HUES64 (cell line): ENCODE measurements at regions not wholly inside any gene's neighbourhood (a gene's known extent, or its start where the extent isn't known, plus 50 kb on each side); places are given as distances from the start of the nearest gene placed in this dataset.
"Not testable (repeated sequence)": the region's sequence is repeated elsewhere in the genome, so short reads cannot be mapped to it uniquely, and the experiment has no call there.

Source experiments
- H3K27ac ChIP-seq: 2 replicates; pipeline ENCODE4 v1.7.0; 2013; ENCODE audit warnings: low read depth, low read length, inconsistent platforms
- H3K27me3 ChIP-seq: 2 replicates; pipeline ENCODE4 v1.6.1; 2013; ENCODE audit warnings: mild to moderate bottlenecking, low read length; ENCODE audit not compliant: insufficient read depth
- H3K36me3 ChIP-seq: 2 replicates; pipeline ENCODE4 v1.6.1; 2013; ENCODE audit warnings: mild to moderate bottlenecking, low read length; ENCODE audit not compliant: insufficient read depth
- H3K4me1 ChIP-seq: 2 replicates; pipeline ENCODE4 v1.6.1; 2013; ENCODE audit warnings: mild to moderate bottlenecking, low read length, moderate library complexity; ENCODE audit not compliant: insufficient read depth
- H3K4me3 ChIP-seq: 2 replicates; pipeline ENCODE4 v1.5.1; 2013; ENCODE audit warnings: mild to moderate bottlenecking, low read length, moderate library complexity
- H3K9ac ChIP-seq: 2 replicates; pipeline ENCODE4 v1.6.1; 2013; ENCODE audit warnings: mild to moderate bottlenecking, low read depth, low read length
- H3K9me3 ChIP-seq: 2 replicates; pipeline ENCODE4 v1.6.1; 2013; ENCODE audit warnings: low read depth, low read length; ENCODE audit not compliant: insufficient read depth
- WGBS: fragments of 150-250, 120-280 bp; methylation state at CpG from one replicate; pipeline ENCODE4 v1.1.7; 2013; ENCODE audit warnings: missing lambda C conversion rate; 5-methylcytosine and 5-hydroxymethylcytosine counted together

- Histone ChIP-seq H3K9me3 (peaks cover 6% of the 10 kb centered on the region; the same call in 1 of the 2 replicates), H3K36me3 (no peaks in the 10 kb centered on the region), H3K27me3 (no peaks in the 10 kb centered on the region), H3K4me1 (no peaks in the 10 kb centered on the region), H3K4me3 (no peak overlapping the region), H3K9ac (no peak overlapping the region), H3K27ac (no peak overlapping the region)
- 93% methylated on average over 3 of the region's 3 CpGs for WGBS
These were observed 315.5 kb downstream of the PLPP3 start for GRCh38 chr1:56263908-56264307.

- H3K9me3 ChIP-seq, result peaks cover 6% of the 10 kb centered on the region; the same call in 1 of the 2 replicates
- H3K9ac ChIP-seq, result no peak overlapping the region
- H3K4me1 ChIP-seq, result no peaks in the 10 kb centered on the region
- 94% methylated on average over 5 of the region's 5 CpGs for WGBS
- no peaks in the 10 kb centered on the region for H3K27me3 ChIP-seq
- no peaks in the 10 kb centered on the region for H3K36me3 ChIP-seq
- no peak overlapping the region for H3K27ac ChIP-seq
- no peak overlapping the region for H3K4me3 ChIP-seq
These were observed 321.0 kb downstream of the PLPP3 start for GRCh38 chr1:56258371-56258770.

GRCh38 chr1:56257726-56258125 is 321.6 kb downstream of the PLPP3 start:
- Histone ChIP-seq H3K4me1 (no peaks in the 10 kb centered on the region), H3K9me3 (peaks cover 6% of the 10 kb centered on the region; the same call in 1 of the 2 replicates), H3K9ac (no peak overlapping the region), H3K27ac (no peak overlapping the region), H3K4me3 (no peak overlapping the region), H3K27me3 (no peaks in the 10 kb centered on the region), H3K36me3 (no peaks in the 10 kb centered on the region)
- 95% methylated on average over 5 of the region's 5 CpGs for WGBS

- no peaks in the 10 kb centered on the region for H3K36me3 ChIP-seq
- peaks cover 6% of the 10 kb centered on the region; the same call in 1 of the 2 replicates for H3K9me3 ChIP-seq
- H3K27ac ChIP-seq, result no peak overlapping the region
- no peak overlapping the region for H3K4me3 ChIP-seq
- no peaks in the 10 kb centered on the region for H3K4me1 ChIP-seq
- WGBS, result 90% methylated on average over 4 of the region's 4 CpGs
- H3K9ac ChIP-seq, result no peak overlapping the region
- H3K27me3 ChIP-seq, result no peaks in the 10 kb centered on the region
These were observed 323.0 kb downstream of the PLPP3 start for GRCh38 chr1:56256153-56257000.

- Histone ChIP-seq H3K9ac (no peak overlapping the region), H3K9me3 (peaks cover 5% of the 10 kb centered on the region; the same call in 1 of the 2 replicates), H3K36me3 (no peaks in the 10 kb centered on the region), H3K27ac (no peak overlapping the region), H3K4me3 (no peak overlapping the region), H3K27me3 (no peaks in the 10 kb centered on the region), H3K4me1 (no peaks in the 10 kb centered on the region)
- 90% methylated on average over 5 of the region's 5 CpGs for WGBS
These were observed 323.7 kb downstream of the PLPP3 start for GRCh38 chr1:56255516-56256152.

- no peak overlapping the region for H3K9ac ChIP-seq
- H3K27me3 ChIP-seq, result no peaks in the 10 kb centered on the region
- WGBS, result 97% methylated on average over 2 of the region's 2 CpGs
- H3K4me1 ChIP-seq, result 0 out of 2 replicates have a peak, but pooled peaks cover 3% of the 10 kb centered on the region
- no peaks in the 10 kb centered on the region for H3K36me3 ChIP-seq
- no peaks in the 10 kb centered on the region for H3K9me3 ChIP-seq
- H3K4me3 ChIP-seq, result no peak overlapping the region
- H3K27ac ChIP-seq, result no peak overlapping the region
These were observed 325.2 kb downstream of the PLPP3 start for GRCh38 chr1:56254130-56254529.

- WGBS, result 94% methylated on average over 1 of the region's 1 CpG
- Histone ChIP-seq H3K9ac (no peak overlapping the region), H3K27me3 (no peaks in the 10 kb centered on the region), H3K36me3 (no peaks in the 10 kb centered on the region), H3K4me1 (0 out of 2 replicates have a peak, but pooled peaks cover 3% of the 10 kb centered on the region), H3K9me3 (no peaks in the 10 kb centered on the region), H3K4me3 (no peak overlapping the region), H3K27ac (no peak overlapping the region)
These were observed 328.6 kb downstream of the PLPP3 start for GRCh38 chr1:56250809-56251208.

GRCh38 chr1:56249234-56249633 is 330.1 kb downstream of the PLPP3 start:
- H3K36me3 ChIP-seq, result no peaks in the 10 kb centered on the region
- no peaks in the 10 kb centered on the region for H3K9me3 ChIP-seq
- H3K27me3 ChIP-seq, result no peaks in the 10 kb centered on the region
- no peak overlapping the region for H3K4me3 ChIP-seq
- no peak overlapping the region for H3K27ac ChIP-seq
- H3K4me1 ChIP-seq, result 0 out of 2 replicates have a peak, but pooled peaks cover 3% of the 10 kb centered on the region
- 84% methylated on average over 2 of the region's 2 CpGs for WGBS
- no peak overlapping the region for H3K9ac ChIP-seq

GRCh38 chr1:56248138-56248537 is 331.2 kb downstream of the PLPP3 start:
- Histone ChIP-seq H3K4me3 (no peak overlapping the region), H3K27ac (no peak overlapping the region), H3K9ac (no peak overlapping the region), H3K9me3 (no peaks in the 10 kb centered on the region), H3K36me3 (no peaks in the 10 kb centered on the region), H3K4me1 (0 out of 2 replicates have a peak, but pooled peaks cover 3% of the 10 kb centered on the region), H3K27me3 (no peaks in the 10 kb centered on the region)
- WGBS, result 100% methylated on average over 1 of the region's 1 CpG

- H3K27me3 ChIP-seq, H3K4me3 ChIP-seq, H3K9me3 ChIP-seq, H3K36me3 ChIP-seq, H3K27ac ChIP-seq, H3K9ac ChIP-seq, H3K4me1 ChIP-seq: not testable (repeated sequence)
- WGBS, result 86% methylated on average over 1 of the region's 2 CpGs
These were observed 332.6 kb downstream of the PLPP3 start for GRCh38 chr1:56246726-56247125.

GRCh38 chr1:56240400-56240799 is 339.0 kb downstream of the PLPP3 start:
- H3K27ac ChIP-seq, result no peak overlapping the region
- WGBS, result no CpG with 5 or more reads among the region's 1 CpG
- H3K4me3 ChIP-seq, result no peak overlapping the region
- no peak overlapping the region for H3K9ac ChIP-seq
- no peaks in the 10 kb centered on the region for H3K36me3 ChIP-seq
- H3K9me3 ChIP-seq, result peaks cover 11% of the 10 kb centered on the region; the same call in 1 of the 2 replicates
- no peaks in the 10 kb centered on the region for H3K4me1 ChIP-seq
- H3K27me3 ChIP-seq, result no peaks in the 10 kb centered on the region
